Panc1 (cell line): ENCODE measurements at regions not wholly inside any gene's neighbourhood (a gene's known extent, or its start where the extent isn't known, plus 50 kb on each side); places are given as distances from the start of the nearest gene placed in this dataset.

Experiments
- ATAC-seq: fragments of 200-7000 bp; cut with Tn5 transposase; 2 replicates; pipeline ENCODE4 v1.9.1; 2020; ENCODE audit warnings: mild to moderate bottlenecking, moderate library complexity
- BruUV-seq: library from RNA; stranded (reverse); fragments of 400-500 nt; replicated peaks from 2 replicates; lab custom pipeline; 2021; lab: Mats Ljungman, UMichigan
- CTCF ChIA-PET: fragments of 300-600 bp; sonication (Branson Sonifier 250); formaldehyde crosslinking; loops from one replicate; lab custom pipeline; 2022; ENCODE audit warnings: antibody characterized with exemption; lab: Charles Lee
- POLR2A ChIA-PET: fragments of 300-600 bp; sonication (Branson Sonifier 250); formaldehyde crosslinking; loops from one replicate; lab custom pipeline; 2022; ENCODE audit warnings: antibody characterized with exemption; lab: Charles Lee
- DNase-seq: peaks from one replicate; pipeline ENCODE4 v3.0.0-alpha.2; 2010; ENCODE audit warnings: low read depth, low spot score
- H3K27ac ChIP-seq: 2 replicates; pipeline ENCODE4 v1.5.1; 2011; ENCODE audit warnings: mild to moderate bottlenecking, low read length, inconsistent platforms
- H3K27me3 ChIP-seq: fragments of 200-500 bp; sonication (Bioruptor generic); 2 replicates; pipeline ENCODE4 v1.6.0; 2014; ENCODE audit warnings: low read length, inconsistent platforms; ENCODE audit not compliant: control insufficient read depth, insufficient read depth
- H3K36me3 ChIP-seq: fragments of 200-500 bp; sonication (Bioruptor generic); 2 replicates; pipeline ENCODE4 v1.5.1; 2014; ENCODE audit warnings: inconsistent platforms, mild to moderate bottlenecking, low read length, moderate library complexity; ENCODE audit not compliant: control insufficient read depth, insufficient read depth
- H3K4me1 ChIP-seq: 2 replicates; pipeline ENCODE4 v1.5.1; 2011; ENCODE audit warnings: inconsistent platforms, mild to moderate bottlenecking, low read length, moderate library complexity; ENCODE audit not compliant: control insufficient read depth, insufficient read depth
- H3K4me3 ChIP-seq, 2 experiments: 2 replicates each; pipeline ENCODE4 v1.5.1; 2011 to 2012; ENCODE audit warnings: low read depth in 2 of 2, low read length in 2 of 2, mild to moderate bottlenecking in 2 of 2, inconsistent platforms in 1 of 2, moderate library complexity in 1 of 2
- H3K9me3 ChIP-seq: fragments of 200-500 bp; sonication (Bioruptor generic); 2 replicates; pipeline ENCODE4 v1.5.1; 2014; ENCODE audit warnings: low read depth, mild to moderate bottlenecking, inconsistent platforms, low read length, moderate library complexity; ENCODE audit not compliant: control insufficient read depth, insufficient read depth
- POLR2AphosphoS5 ChIP-seq: IDR thresholded peaks from 2 replicates; pipeline ENCODE4 v1.6.1; 2012; ENCODE audit warnings: mild to moderate bottlenecking, low read depth, low read length, moderate library complexity
- SIN3A ChIP-seq: IDR thresholded peaks from 2 replicates; pipeline ENCODE4 v1.6.1; 2012; ENCODE audit warnings: low read depth, mild to moderate bottlenecking, low read length, moderate library complexity, borderline replicate concordance; ENCODE audit not compliant: insufficient read depth
- TCF7L2 ChIP-seq: IDR thresholded peaks from 2 replicates; pipeline ENCODE4 v1.6.1; 2011; ENCODE audit warnings: mild to moderate bottlenecking, low read depth, low read length, inconsistent platforms
- in situ Hi-C: cut with HindIII; loops from 2 replicates; pipeline ENCODE4 v1.10.0; 2016; ENCODE audit warnings: low sequenced_read_pairs, low pct_unique_long_range_greater_than_20kb
- intact Hi-C: fragments of 100-400 bp; cut with micrococcal nuclease; formaldehyde crosslinking; loops from one replicate; pipeline ENCODE4 v1.10.0; 2022; ENCODE audit not compliant: unreplicated experiment
- TF ChIP-seq, protein P1 (sequence below): fragments of 450-650 bp; IDR thresholded peaks from 2 replicates; pipeline ENCODE4 v1.5.1; 2017; ENCODE audit warnings: mild to moderate bottlenecking
- TF ChIP-seq, protein P2 (sequence below), 2 experiments: IDR thresholded peaks; 2 replicates each; pipeline ENCODE4 v1.6.1; 2011 to 2012; ENCODE audit warnings: low read depth in 2 of 2, control low read depth in 1 of 2, low read length in 1 of 2, mild to moderate bottlenecking in 1 of 2, moderate library complexity in 1 of 2; ENCODE audit not compliant: insufficient read depth in 1 of 2

- no peaks in the 10 kb centered on the region for H3K36me3 ChIP-seq
- peaks cover 31% of the 10 kb centered on the region for H3K27me3 ChIP-seq
- H3K4me1 ChIP-seq = no peaks in the 10 kb centered on the region
- DNase-seq = no peak
- BruUV-seq = no TSS peak
- H3K27ac ChIP-seq = no peak overlapping the region
- no peaks in the 10 kb centered on the region; the same call in 1 of the 2 replicates for H3K9me3 ChIP-seq
- no peak for ATAC-seq
- ChIA-PET CTCF (no interaction called here), POLR2A (no interaction called here)
- in situ Hi-C loops (no loop called here), intact Hi-C loops (no loop called here)
- TF ChIP-seq TCF7L2 (no peak), SIN3A (no peak), POLR2AphosphoS5 (no peak)
- TF ChIP-seq, protein P1, sequence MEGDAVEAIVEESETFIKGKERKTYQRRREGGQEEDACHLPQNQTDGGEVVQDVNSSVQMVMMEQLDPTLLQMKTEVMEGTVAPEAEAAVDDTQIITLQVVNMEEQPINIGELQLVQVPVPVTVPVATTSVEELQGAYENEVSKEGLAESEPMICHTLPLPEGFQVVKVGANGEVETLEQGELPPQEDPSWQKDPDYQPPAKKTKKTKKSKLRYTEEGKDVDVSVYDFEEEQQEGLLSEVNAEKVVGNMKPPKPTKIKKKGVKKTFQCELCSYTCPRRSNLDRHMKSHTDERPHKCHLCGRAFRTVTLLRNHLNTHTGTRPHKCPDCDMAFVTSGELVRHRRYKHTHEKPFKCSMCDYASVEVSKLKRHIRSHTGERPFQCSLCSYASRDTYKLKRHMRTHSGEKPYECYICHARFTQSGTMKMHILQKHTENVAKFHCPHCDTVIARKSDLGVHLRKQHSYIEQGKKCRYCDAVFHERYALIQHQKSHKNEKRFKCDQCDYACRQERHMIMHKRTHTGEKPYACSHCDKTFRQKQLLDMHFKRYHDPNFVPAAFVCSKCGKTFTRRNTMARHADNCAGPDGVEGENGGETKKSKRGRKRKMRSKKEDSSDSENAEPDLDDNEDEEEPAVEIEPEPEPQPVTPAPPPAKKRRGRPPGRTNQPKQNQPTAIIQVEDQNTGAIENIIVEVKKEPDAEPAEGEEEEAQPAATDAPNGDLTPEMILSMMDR = no peak
- TF ChIP-seq, protein P2, sequence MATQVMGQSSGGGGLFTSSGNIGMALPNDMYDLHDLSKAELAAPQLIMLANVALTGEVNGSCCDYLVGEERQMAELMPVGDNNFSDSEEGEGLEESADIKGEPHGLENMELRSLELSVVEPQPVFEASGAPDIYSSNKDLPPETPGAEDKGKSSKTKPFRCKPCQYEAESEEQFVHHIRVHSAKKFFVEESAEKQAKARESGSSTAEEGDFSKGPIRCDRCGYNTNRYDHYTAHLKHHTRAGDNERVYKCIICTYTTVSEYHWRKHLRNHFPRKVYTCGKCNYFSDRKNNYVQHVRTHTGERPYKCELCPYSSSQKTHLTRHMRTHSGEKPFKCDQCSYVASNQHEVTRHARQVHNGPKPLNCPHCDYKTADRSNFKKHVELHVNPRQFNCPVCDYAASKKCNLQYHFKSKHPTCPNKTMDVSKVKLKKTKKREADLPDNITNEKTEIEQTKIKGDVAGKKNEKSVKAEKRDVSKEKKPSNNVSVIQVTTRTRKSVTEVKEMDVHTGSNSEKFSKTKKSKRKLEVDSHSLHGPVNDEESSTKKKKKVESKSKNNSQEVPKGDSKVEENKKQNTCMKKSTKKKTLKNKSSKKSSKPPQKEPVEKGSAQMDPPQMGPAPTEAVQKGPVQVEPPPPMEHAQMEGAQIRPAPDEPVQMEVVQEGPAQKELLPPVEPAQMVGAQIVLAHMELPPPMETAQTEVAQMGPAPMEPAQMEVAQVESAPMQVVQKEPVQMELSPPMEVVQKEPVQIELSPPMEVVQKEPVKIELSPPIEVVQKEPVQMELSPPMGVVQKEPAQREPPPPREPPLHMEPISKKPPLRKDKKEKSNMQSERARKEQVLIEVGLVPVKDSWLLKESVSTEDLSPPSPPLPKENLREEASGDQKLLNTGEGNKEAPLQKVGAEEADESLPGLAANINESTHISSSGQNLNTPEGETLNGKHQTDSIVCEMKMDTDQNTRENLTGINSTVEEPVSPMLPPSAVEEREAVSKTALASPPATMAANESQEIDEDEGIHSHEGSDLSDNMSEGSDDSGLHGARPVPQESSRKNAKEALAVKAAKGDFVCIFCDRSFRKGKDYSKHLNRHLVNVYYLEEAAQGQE (IDR thresholded peaks at IDR 0.05; ENCODE audit: insufficient read depth in 1 of 2, low read depth in 2 of 2, low read length in 1 of 2) = no peak
- no peak overlapping the region for H3K4me3 ChIP-seq
Observed at GRCh38 chr10:78545756-78546155, 512.1 kb downstream of the RPS24 start.

- ATAC-seq = no peak
- in situ Hi-C loops (no loop called here), intact Hi-C loops (no loop called here)
- peaks cover 32% of the 10 kb centered on the region for H3K27me3 ChIP-seq
- H3K36me3 ChIP-seq = no peaks in the 10 kb centered on the region
- no peak overlapping the region for H3K4me3 ChIP-seq
- ChIA-PET POLR2A (no interaction called here), CTCF (interaction anchor here (0.6 kb wide), 1 partner anchor 12 kb away, joined by 3 read pairs; no protein-coding TSS in a partner anchor)
- no peaks in the 10 kb centered on the region for H3K4me1 ChIP-seq
- no peak overlapping the region for H3K27ac ChIP-seq
- DNase-seq = no peak
- no TSS peak for BruUV-seq
- no peak for TF ChIP-seq POLR2AphosphoS5
- TF ChIP-seq, protein P1 = no peak
- no peak for TF ChIP-seq TCF7L2
- TF ChIP-seq SIN3A = no peak
- TF ChIP-seq, protein P2 (IDR thresholded peaks at IDR 0.05; ENCODE audit: insufficient read depth in 1 of 2, low read depth in 2 of 2, low read length in 1 of 2) = no peak
- no peaks in the 10 kb centered on the region for H3K9me3 ChIP-seq
Observed at GRCh38 chr10:78547397-78547796, 513.7 kb downstream of the RPS24 start.
